Neural progenitor cell (in vitro differentiated cells): ENCODE measurements at regions not wholly inside any gene's neighbourhood (a gene's known extent, or its start where the extent isn't known, plus 50 kb on each side); places are given as distances from the start of the nearest gene placed in this dataset.

Source experiments
- EZH2phosphoT487 ChIP-seq: fragments of 200-600 bp; sonication (generic); IDR thresholded peaks from 2 replicates; pipeline ENCODE4 v1.6.1; 2017; ENCODE audit warnings: antibody characterized with exemption
- TF ChIP-seq, protein P1 (sequence below): fragments of 200-600 bp; sonication (generic); IDR thresholded peaks from 2 replicates; pipeline ENCODE4 v1.5.1; 2017; ENCODE audit warnings: antibody characterized with exemption, mild to moderate bottlenecking

- TF ChIP-seq EZH2phosphoT487: no peak
- TF ChIP-seq, protein P1, sequence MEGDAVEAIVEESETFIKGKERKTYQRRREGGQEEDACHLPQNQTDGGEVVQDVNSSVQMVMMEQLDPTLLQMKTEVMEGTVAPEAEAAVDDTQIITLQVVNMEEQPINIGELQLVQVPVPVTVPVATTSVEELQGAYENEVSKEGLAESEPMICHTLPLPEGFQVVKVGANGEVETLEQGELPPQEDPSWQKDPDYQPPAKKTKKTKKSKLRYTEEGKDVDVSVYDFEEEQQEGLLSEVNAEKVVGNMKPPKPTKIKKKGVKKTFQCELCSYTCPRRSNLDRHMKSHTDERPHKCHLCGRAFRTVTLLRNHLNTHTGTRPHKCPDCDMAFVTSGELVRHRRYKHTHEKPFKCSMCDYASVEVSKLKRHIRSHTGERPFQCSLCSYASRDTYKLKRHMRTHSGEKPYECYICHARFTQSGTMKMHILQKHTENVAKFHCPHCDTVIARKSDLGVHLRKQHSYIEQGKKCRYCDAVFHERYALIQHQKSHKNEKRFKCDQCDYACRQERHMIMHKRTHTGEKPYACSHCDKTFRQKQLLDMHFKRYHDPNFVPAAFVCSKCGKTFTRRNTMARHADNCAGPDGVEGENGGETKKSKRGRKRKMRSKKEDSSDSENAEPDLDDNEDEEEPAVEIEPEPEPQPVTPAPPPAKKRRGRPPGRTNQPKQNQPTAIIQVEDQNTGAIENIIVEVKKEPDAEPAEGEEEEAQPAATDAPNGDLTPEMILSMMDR: no peak
These were observed 175.8 kb downstream of the MYCN start for GRCh38 chr2:16115881-16116830.
